Spleen (tissue), 7 donors: ENCODE measurements at regions not wholly inside any gene's neighbourhood (a gene's known extent, or its start where the extent isn't known, plus 50 kb on each side); places are given as distances from the start of the nearest gene placed in this dataset.

ENCODE experiments used
- CTCF ChIP-seq, 11 experiments: fragments of 200-600 bp in 7 of 11; fragments of 450-650 bp in 4 of 11; sonication (generic) in 4 of 11; IDR thresholded peaks in 8 of 11; conservative IDR thresholded peaks in 3 of 11; 1 replicate in 7 of 11; 2 replicates in 4 of 11; pipeline versions ENCODE4 v1.4.0 to v1.8.0; 2016 to 2021; ENCODE audit warnings: antibody characterized with exemption in 11 of 11, inconsistent platforms in 4 of 11, mild to moderate bottlenecking in 1 of 11
- POLR2AphosphoS5 ChIP-seq, 3 donors: sonication (generic); formaldehyde crosslinking; IDR thresholded peaks; one replicate each; pipeline ENCODE4 v1.5.1; 2017; ENCODE audit warnings: antibody characterized with exemption in 3 of 3
- donor health status: DM: no; HTN: no; CAD: no; lungs with moderate emphysema.
- donor health status: DM: no; HTN: no; CAD: no.
- donor health status: DM: no; HTN: no; CAD: no.

DNA sequence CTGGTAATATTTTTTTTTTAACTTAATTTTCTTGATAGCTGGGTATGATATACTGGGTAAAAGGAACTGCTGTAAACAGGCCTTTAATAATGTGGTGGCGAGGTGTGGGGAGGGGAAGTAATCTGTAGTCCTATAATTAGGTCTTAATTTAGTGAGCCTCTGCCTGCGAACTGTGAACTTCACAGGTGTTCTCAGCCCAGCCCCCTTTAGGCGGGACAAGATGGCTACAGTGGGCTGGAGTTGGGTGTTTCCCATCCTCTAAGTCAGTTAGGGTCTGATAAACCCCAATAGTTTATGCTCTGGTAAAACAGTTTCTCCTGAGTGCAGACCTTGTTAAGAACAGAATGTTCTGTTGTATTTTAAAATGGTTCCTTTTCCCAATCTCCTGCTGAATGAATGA is 97.6 kb upstream of the SERP2 start:
- TF ChIP-seq CTCF (IDR thresholded peaks at IDR 0.05 in 8 of 11, conservative IDR thresholded peaks at IDR 0.05 in 3 of 11), result no peak
- TF ChIP-seq POLR2AphosphoS5 (IDR thresholded peaks at IDR 0.05), result no peak
